HG02870 (cell line): ENCODE measurements at regions not wholly inside any gene's neighbourhood (a gene's known extent, or its start where the extent isn't known, plus 50 kb on each side); places are given as distances from the start of the nearest gene placed in this dataset.
"Not testable (repeated sequence)": the region's sequence is repeated elsewhere in the genome, so short reads cannot be mapped to it uniquely, and the experiment has no call there.

Source experiments
- ATAC-seq: cut with Tn5 transposase; IDR thresholded peaks from one replicate; pipeline ENCODE4 v1.9.1; 2021; ENCODE audit warnings: mild to moderate bottlenecking, moderate library complexity; ENCODE audit not compliant: unreplicated experiment

- ATAC-seq = no peak
These were observed 74.3 kb upstream of the CYRIA start for GRCh38 chr2:16739778-16740581.

- ATAC-seq = no peak
These were observed 73.0 kb upstream of the CYRIA start for GRCh38 chr2:16738361-16739225.

- ATAC-seq = no peak
These were observed 72.2 kb upstream of the CYRIA start for GRCh38 chr2:16737812-16738211.

- no peak for ATAC-seq
These were observed 71.0 kb upstream of the CYRIA start for GRCh38 chr2:16736633-16737032.

GRCh38 chr2:16729335-16729734, 63.7 kb upstream of the CYRIA start:
- ATAC-seq = peak; percentile 65

- peak; percentile 81 for ATAC-seq
These were observed 62.9 kb upstream of the CYRIA start for GRCh38 chr2:16728351-16729136.

- ATAC-seq = not testable (repeated sequence)
These were observed 62.2 kb upstream of the CYRIA start for GRCh38 chr2:16727849-16728248.

GRCh38 chr2:16727256-16727655, 61.6 kb upstream of the CYRIA start:
- no peak for ATAC-seq

- ATAC-seq = peak; percentile 33
These were observed 60.9 kb upstream of the CYRIA start for GRCh38 chr2:16726577-16726976.

- ATAC-seq = no peak
These were observed 60.5 kb upstream of the CYRIA start for GRCh38 chr2:16726147-16726546.

- ATAC-seq = no peak
These were observed 59.9 kb upstream of the CYRIA start for GRCh38 chr2:16725549-16725948.

- no peak for ATAC-seq
These were observed 57.0 kb upstream of the CYRIA start for GRCh38 chr2:16722677-16723076.

GRCh38 chr2:16722126-16722525, 56.5 kb upstream of the CYRIA start:
- no peak for ATAC-seq

GRCh38 chr2:16721529-16721928, 55.9 kb upstream of the CYRIA start:
- ATAC-seq = not testable (repeated sequence)

- ATAC-seq = not testable (repeated sequence)
These were observed 55.1 kb upstream of the CYRIA start for GRCh38 chr2:16720737-16721136.

GRCh38 chr2:16719485-16719808, 53.8 kb upstream of the CYRIA start:
- ATAC-seq = no peak

- ATAC-seq = no peak
These were observed 53.2 kb upstream of the CYRIA start for GRCh38 chr2:16718576-16719484.

- ATAC-seq = no peak
These were observed 51.8 kb upstream of the CYRIA start for GRCh38 chr2:16717477-16717876.

GRCh38 chr2:16716944-16717343, 51.3 kb upstream of the CYRIA start:
- ATAC-seq = no peak

GRCh38 chr2:16716024-16716423, 50.4 kb upstream of the CYRIA start:
- ATAC-seq = no peak
